ENCODE measurements at regions not wholly inside any gene's neighbourhood (a gene's known extent, or its start where the extent isn't known, plus 50 kb on each side); places are given as distances from the start of the nearest gene placed in this dataset.

GRCh38 chr13:74203576-74203975, 69.4 kb upstream of the KLF12 start (continued):
- TF ChIP-seq, protein P1, sequence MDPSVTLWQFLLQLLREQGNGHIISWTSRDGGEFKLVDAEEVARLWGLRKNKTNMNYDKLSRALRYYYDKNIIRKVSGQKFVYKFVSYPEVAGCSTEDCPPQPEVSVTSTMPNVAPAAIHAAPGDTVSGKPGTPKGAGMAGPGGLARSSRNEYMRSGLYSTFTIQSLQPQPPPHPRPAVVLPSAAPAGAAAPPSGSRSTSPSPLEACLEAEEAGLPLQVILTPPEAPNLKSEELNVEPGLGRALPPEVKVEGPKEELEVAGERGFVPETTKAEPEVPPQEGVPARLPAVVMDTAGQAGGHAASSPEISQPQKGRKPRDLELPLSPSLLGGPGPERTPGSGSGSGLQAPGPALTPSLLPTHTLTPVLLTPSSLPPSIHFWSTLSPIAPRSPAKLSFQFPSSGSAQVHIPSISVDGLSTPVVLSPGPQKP (CRISPR knock-in tag; IDR thresholded peaks at IDR 0.05) = no peak
- no peak for TF ChIP-seq NCOA6 (IDR thresholded peaks at IDR 0.05)

DNA sequence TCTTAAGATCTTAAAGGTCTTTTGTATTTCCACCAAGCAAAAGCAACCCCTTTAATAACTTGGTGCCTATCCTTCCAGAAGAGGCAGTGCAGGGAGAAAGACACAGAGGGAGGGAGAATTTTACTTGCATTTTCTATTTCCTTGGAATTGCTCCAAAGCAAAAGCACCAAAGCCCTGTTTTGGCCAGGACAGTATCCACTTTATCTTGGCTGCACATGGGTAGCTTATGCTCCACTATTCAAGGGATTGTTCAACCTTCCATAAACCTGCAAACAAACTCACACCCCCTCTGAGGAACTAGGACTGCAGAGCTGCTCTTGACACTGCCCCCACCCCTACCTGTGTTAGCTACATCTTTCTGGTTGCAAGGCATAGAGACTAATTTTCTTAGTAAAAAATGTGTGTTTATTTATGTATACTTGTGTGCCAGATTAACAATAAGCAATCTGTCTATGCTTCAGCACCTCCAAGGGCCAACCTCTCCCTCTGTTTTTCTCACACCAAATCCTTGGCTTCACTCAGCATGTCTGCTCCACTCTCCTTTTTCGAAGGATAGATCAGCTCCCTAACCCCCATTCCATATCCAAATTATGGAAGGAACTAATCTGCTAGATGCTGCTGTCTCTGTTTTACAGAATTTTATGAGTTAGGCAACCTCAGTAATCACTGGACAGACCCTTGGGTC, 68.1 kb upstream of the KLF12 start:
- intact Hi-C loops (cut with micrococcal nuclease) (no loop called here), in situ Hi-C loops (cut with MboI) (no loop called here)
- Histone ChIP-seq H3K79me2 (ENCODE audit: control insufficient read depth, insufficient read depth, low read length) (no peaks in the 10 kb centered on the region), H3K9me3 (replicated peaks; ENCODE audit: control insufficient read depth, insufficient read depth, low read depth, low read length) (no peaks in the 10 kb centered on the region), H3K27me3 (ENCODE audit: control insufficient read depth in 2 of 2, insufficient read depth in 2 of 2, low read length in 2 of 2) (no peaks in the 10 kb centered on the region), H3K9me1 (ENCODE audit: control insufficient read depth, insufficient read depth, low read length) (no peaks in the 10 kb centered on the region), H2AFZ (ENCODE audit: low read depth, low read length) (no peak overlapping the region), H3K27ac (ENCODE audit: extremely low read depth, low read depth, low read length) (no peak overlapping the region), H3K9ac (ENCODE audit: insufficient read depth in 1 of 2, low read depth in 2 of 2, low read length in 2 of 2) (no peak overlapping the region), H4K20me1 (replicated peaks; ENCODE audit: control insufficient read depth, insufficient read depth, low read length) (no peaks in the 10 kb centered on the region), H3K36me3 (ENCODE audit: control insufficient read depth, insufficient read depth, low read length) (no peaks in the 10 kb centered on the region), H3K4me2 (ENCODE audit: insufficient read depth, low read length) (no peak overlapping the region), H3K4me3 (no peak overlapping the region), H3K4me1 (replicated peaks in 1 of 2; ENCODE audit: control insufficient read depth in 2 of 2, insufficient read depth in 2 of 2, low read length in 2 of 2) (no peaks in the 10 kb centered on the region)
- 0% methylated on average over 1 of the region's 1 CpG for WGBS (ENCODE audit: insufficient coverage, low coverage, missing lambda C conversion rate)
- POLR2A ChIA-PET = no interaction called here
- no peak for FAIRE-seq
- ATAC-seq = no peak
- CTCF ChIA-PET (ENCODE audit: low intra/inter-chr PET ratio) = no interaction called here
- no TSS peak for BruUV-seq (replicated peaks)
- TF ChIP-seq CREB5 (CRISPR knock-in tag; IDR thresholded peaks at IDR 0.05) (no peak), SAFB2 (IDR thresholded peaks at IDR 0.05; ENCODE audit: borderline replicate concordance, low read depth, low read length, severe bottlenecking) (no peak), JUNB (CRISPR knock-in tag; conservative IDR thresholded peaks at IDR 0.05) (no peak), MCM5 (IDR thresholded peaks at IDR 0.05; ENCODE audit: low read depth) (no peak), POLR2A (conservative IDR thresholded peaks at IDR 0.05) (no peak), ZNF79 (CRISPR knock-in tag; IDR thresholded peaks at IDR 0.05; ENCODE audit: low read depth) (no peak), RFX5 (IDR thresholded peaks at IDR 0.05; ENCODE audit: low read depth, low read length) (no peak)
- TF ChIP-seq, protein P2, sequence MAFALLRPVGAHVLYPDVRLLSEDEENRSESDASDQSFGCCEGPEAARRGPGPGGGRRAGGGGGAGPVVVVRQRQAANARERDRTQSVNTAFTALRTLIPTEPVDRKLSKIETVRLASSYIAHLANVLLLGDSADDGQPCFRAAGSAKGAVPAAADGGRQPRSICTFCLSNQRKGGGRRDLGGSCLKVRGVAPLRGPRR (CRISPR knock-in tag; IDR thresholded peaks at IDR 0.05) = no peak
- no peak for DNase-seq (ENCODE audit: extremely low read depth in 1 of 4, low spot score in 3 of 4)

Data from K562 (cell line).